K562 (cell line): ENCODE measurements at regions not wholly inside any gene's neighbourhood (a gene's known extent, or its start where the extent isn't known, plus 50 kb on each side); places are given as distances from the start of the nearest gene placed in this dataset.

ENCODE experiments used
- ATAC-seq: fragments of 200-7000 bp; cut with Tn5 transposase; 3 replicates; pipeline ENCODE4 v1.9.1; 2020; ENCODE audit warnings: moderate library complexity
- BruUV-seq: library from RNA; stranded (reverse); fragments of 400-500 nt; replicated peaks from 2 replicates; lab custom pipeline; 2021; lab: Mats Ljungman, UMichigan
- CTCF ChIA-PET: fragments of 300-600 bp; formaldehyde crosslinking; extraction: SDS; loops from one replicate; lab custom pipeline; 2021; ENCODE audit warnings: low intra/inter-chr PET ratio; lab: Yijun Ruan, JAX
- POLR2A ChIA-PET: fragments of 300-600, 350-650 bp; sonication (Branson Sonifier 250); formaldehyde crosslinking; extraction: SDS; loops from one replicate; lab custom pipeline; 2021; ENCODE audit warnings: antibody characterized with exemption, inconsistent platforms; lab: Yijun Ruan, JAX
- DNase-seq, 4 experiments: peaks; one replicate each; pipeline versions ENCODE4 v3.0.0 to v3.0.0-alpha.2; 2011 to 2018; ENCODE audit warnings: low spot score in 3 of 4, mixed read lengths in 3 of 4; ENCODE audit errors: extremely low read depth in 1 of 4
- FAIRE-seq: peaks from 2 replicates; lab custom pipeline; 2011; peaks lifted over from hg19 to GRCh38; lab: Jason Lieb, UNC
- H2AFZ ChIP-seq: 2 replicates; pipeline ENCODE4 v1.6.0; 2011; ENCODE audit warnings: low read depth, low read length, control low read depth, inconsistent platforms
- H3K27ac ChIP-seq: fragments of 200-600 bp; 3 replicates; pipeline ENCODE4 v1.8.0; 2011; ENCODE audit warnings: low read depth, mild to moderate bottlenecking, control low read depth, inconsistent platforms, low read length, moderate library complexity, mixed read lengths; ENCODE audit errors: extremely low read depth
- H3K27me3 ChIP-seq, 2 experiments: fragments of 300-600 bp in 1 of 2; 2 replicates in 1 of 2; 3 replicates in 1 of 2; pipeline versions ENCODE4 v1.6.0 to v1.8.0; 2011; ENCODE audit warnings: inconsistent platforms in 2 of 2, low read length in 2 of 2, mild to moderate bottlenecking in 1 of 2, mixed read lengths in 1 of 2, moderate library complexity in 1 of 2; ENCODE audit not compliant: control insufficient read depth in 2 of 2, insufficient read depth in 2 of 2
- H3K36me3 ChIP-seq: fragments of 300-600 bp; 3 replicates; pipeline ENCODE4 v1.8.0; 2011; ENCODE audit warnings: mild to moderate bottlenecking, low read length, inconsistent platforms; ENCODE audit not compliant: control insufficient read depth, insufficient read depth
- H3K4me1 ChIP-seq, 2 experiments: fragments of 200-600 bp in 1 of 2; replicated peaks in 1 of 2; 2 replicates in 1 of 2; 3 replicates in 1 of 2; pipeline versions ENCODE4 v1.5.1 to v1.8.0; 2011; ENCODE audit warnings: inconsistent platforms in 2 of 2, low read length in 2 of 2, mild to moderate bottlenecking in 1 of 2, mixed read lengths in 1 of 2, moderate library complexity in 1 of 2; ENCODE audit not compliant: control insufficient read depth in 2 of 2, insufficient read depth in 2 of 2
- H3K4me2 ChIP-seq: 2 replicates; pipeline ENCODE4 v1.6.1; 2011; ENCODE audit warnings: low read length, control low read depth, inconsistent platforms, mixed read lengths; ENCODE audit not compliant: insufficient read depth
- H3K4me3 ChIP-seq: fragments of 200-600 bp; sonication (generic), shearing (Covaris generic); 2 replicates; pipeline ENCODE4 v1.5.1; 2016; ENCODE audit warnings: control low read depth, inconsistent platforms
- H3K79me2 ChIP-seq: fragments of 200-600 bp; 3 replicates; pipeline ENCODE4 v1.8.0; 2011; ENCODE audit warnings: low read length, inconsistent platforms; ENCODE audit not compliant: control insufficient read depth, insufficient read depth
- H3K9ac ChIP-seq, 2 experiments: 2 replicates each; pipeline versions ENCODE4 v1.6.0 to v1.6.1; 2011; ENCODE audit warnings: low read depth in 2 of 2, low read length in 2 of 2, control low read depth in 1 of 2, inconsistent platforms in 1 of 2, mild to moderate bottlenecking in 1 of 2, mixed read lengths in 1 of 2; ENCODE audit not compliant: insufficient read depth in 1 of 2
- H3K9me1 ChIP-seq: one replicate; pipeline ENCODE4 v1.6.0; 2011; ENCODE audit warnings: inconsistent platforms, mild to moderate bottlenecking, low read length, moderate library complexity; ENCODE audit not compliant: control insufficient read depth, insufficient read depth
- H3K9me3 ChIP-seq: replicated peaks from 2 replicates; pipeline ENCODE4 v1.5.1; 2011; ENCODE audit warnings: low read depth, low read length, inconsistent platforms; ENCODE audit not compliant: control insufficient read depth, insufficient read depth
- H4K20me1 ChIP-seq: replicated peaks from 2 replicates; pipeline ENCODE4 v1.6.1; 2011; ENCODE audit warnings: low read length, inconsistent platforms, mixed read lengths; ENCODE audit not compliant: control insufficient read depth, insufficient read depth
- CBFA2T2 ChIP-seq: fragments of 450-650 bp; conservative IDR thresholded peaks from 2 replicates; pipeline ENCODE4 v1.6.1; 2017; ENCODE audit warnings: mild to moderate bottlenecking
- CBX1 ChIP-seq: sonication (generic); IDR thresholded peaks from 2 replicates; pipeline ENCODE4 v1.6.1; 2016; ENCODE audit warnings: antibody characterized with exemption, low read depth, mild to moderate bottlenecking
- JUNB ChIP-seq: fragments of 450-650 bp; formaldehyde crosslinking; conservative IDR thresholded peaks from 2 replicates; pipeline ENCODE4 v1.4.0; 2020; ENCODE audit warnings: mild to moderate bottlenecking
- KDM2B ChIP-seq: fragments of 250-450 bp; sonication (Bioruptor Pico); IDR thresholded peaks from 2 replicates; pipeline ENCODE4 v1.8.0; 2021; ENCODE audit warnings: mild to moderate bottlenecking, moderate library complexity
- LARP7 ChIP-seq: fragments of 450-650 bp; IDR thresholded peaks from 2 replicates; pipeline ENCODE4 v1.6.1; 2016
- PURB ChIP-seq: sonication (generic); formaldehyde crosslinking; IDR thresholded peaks from 2 replicates; pipeline ENCODE4 v1.9.0; 2021; ENCODE audit warnings: low read depth, mild to moderate bottlenecking, missing genetic modification reagents
- RAD21 ChIP-seq, 2 experiments: fragments of 250-450 bp in 1 of 2; fragments of 450-650 bp in 1 of 2; sonication (Bioruptor Pico) in 1 of 2; formaldehyde crosslinking in 1 of 2; IDR thresholded peaks in 1 of 2; conservative IDR thresholded peaks in 1 of 2; 2 replicates each; pipeline versions ENCODE4 v1.4.0 to v1.8.0; 2020 to 2022; ENCODE audit warnings: mild to moderate bottlenecking in 2 of 2, moderate library complexity in 1 of 2
- TBL1XR1 ChIP-seq, 2 experiments: IDR thresholded peaks; 2 replicates each; pipeline ENCODE4 v1.6.1; 2012; ENCODE audit warnings: improper control_type of control experiment in 2 of 2, low read length in 2 of 2, mild to moderate bottlenecking in 1 of 2
- ZNF165 ChIP-seq: fragments of 250-450 bp; sonication (Bioruptor Pico); IDR thresholded peaks from 2 replicates; pipeline ENCODE4 v1.4.0; 2020; ENCODE audit warnings: borderline replicate concordance
- WGBS: fragments of 100-300 bp; shearing (Covaris generic); methylation state at CpG from one replicate; pipeline ENCODE4 v1.1.6; 2016; ENCODE audit warnings: low coverage, mixed read lengths; ENCODE audit not compliant: insufficient coverage; ENCODE audit errors: missing lambda C conversion rate; 5-methylcytosine and 5-hydroxymethylcytosine counted together
- in situ Hi-C: fragments of 300-500 bp; cut with MboI; formaldehyde crosslinking; loops from 4 replicates; pipeline ENCODE4 v1.15.0; 2018; ENCODE audit warnings: inconsistent platforms, mixed read lengths
- intact Hi-C: fragments of 100-400 bp; cut with micrococcal nuclease; formaldehyde crosslinking; loops from 2 replicates; pipeline ENCODE4 v1.14.2; 2022
- TF ChIP-seq, protein P1 (sequence below): fragments of 450-650 bp; IDR thresholded peaks from 2 replicates; pipeline ENCODE4 v1.6.1; 2016; ENCODE audit warnings: borderline replicate concordance
- TF ChIP-seq, protein P2 (sequence below): sonication (generic); formaldehyde crosslinking; IDR thresholded peaks from 2 replicates; pipeline ENCODE4 v1.8.0; 2022; ENCODE audit warnings: mild to moderate bottlenecking, missing genetic modification reagents, borderline replicate concordance
- TF ChIP-seq, protein P3 (sequence below), 2 experiments: fragments of 150-350 bp in 1 of 2; IDR thresholded peaks; 2 replicates each; pipeline ENCODE4 v1.6.1; 2012 to 2016; ENCODE audit warnings: low read depth in 2 of 2, low read length in 2 of 2, mild to moderate bottlenecking in 1 of 2, moderate library complexity in 1 of 2

DNA sequence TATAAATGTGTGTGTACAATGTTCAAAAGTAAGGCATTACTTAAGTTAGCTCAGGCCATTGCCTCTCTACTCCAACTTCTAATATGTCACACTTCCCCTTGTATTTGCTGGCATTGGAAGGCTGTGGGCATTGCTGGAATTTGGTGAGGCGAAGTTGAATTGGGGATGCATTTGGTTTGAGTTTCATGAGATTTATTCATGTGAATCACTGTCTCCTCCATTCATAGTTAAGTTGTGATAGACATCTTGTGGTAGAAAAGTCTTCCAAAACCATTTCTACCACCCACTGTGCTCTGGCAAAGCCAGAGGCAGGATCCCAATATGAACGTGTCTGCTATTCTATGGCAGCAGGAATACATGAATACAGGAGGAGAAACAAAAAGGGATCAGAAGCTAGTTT, 397.8 kb upstream of the USP24 start:
- POLR2A ChIA-PET, result no interaction called here
- no peak for FAIRE-seq
- in situ Hi-C loops, result no loop called here

More for the DNA sequence above, 397.8 kb upstream of the USP24 start:
- ATAC-seq (no peak), DNase-seq (no peak)
- H3K36me3 ChIP-seq, result no peaks in the 10 kb centered on the region
- intact Hi-C loops, result no loop called here
- H4K20me1 ChIP-seq, result no peaks in the 10 kb centered on the region
- H3K9me3 ChIP-seq, result no peaks in the 10 kb centered on the region
- H3K27ac ChIP-seq, result no peak overlapping the region
- no peaks in the 10 kb centered on the region for H3K9me1 ChIP-seq
- H3K4me2 ChIP-seq, result no peak overlapping the region
- H3K9ac ChIP-seq, result no peak overlapping the region
- H3K27me3 ChIP-seq, result no peaks in the 10 kb centered on the region
- 0% methylated on average over 2 of the region's 2 CpGs for WGBS
- no TSS peak for BruUV-seq
- H3K79me2 ChIP-seq, result no peaks in the 10 kb centered on the region
- H2AFZ ChIP-seq, result no peak overlapping the region
- H3K4me1 ChIP-seq, result no peaks in the 10 kb centered on the region
- CTCF ChIA-PET, result no interaction called here
- H3K4me3 ChIP-seq, result no peak overlapping the region
- TF ChIP-seq JUNB (CRISPR knock-in tag), result no peak
- no peak for TF ChIP-seq ZNF165 (CRISPR knock-in tag)
- TF ChIP-seq KDM2B, result no peak
- TF ChIP-seq, protein P1, sequence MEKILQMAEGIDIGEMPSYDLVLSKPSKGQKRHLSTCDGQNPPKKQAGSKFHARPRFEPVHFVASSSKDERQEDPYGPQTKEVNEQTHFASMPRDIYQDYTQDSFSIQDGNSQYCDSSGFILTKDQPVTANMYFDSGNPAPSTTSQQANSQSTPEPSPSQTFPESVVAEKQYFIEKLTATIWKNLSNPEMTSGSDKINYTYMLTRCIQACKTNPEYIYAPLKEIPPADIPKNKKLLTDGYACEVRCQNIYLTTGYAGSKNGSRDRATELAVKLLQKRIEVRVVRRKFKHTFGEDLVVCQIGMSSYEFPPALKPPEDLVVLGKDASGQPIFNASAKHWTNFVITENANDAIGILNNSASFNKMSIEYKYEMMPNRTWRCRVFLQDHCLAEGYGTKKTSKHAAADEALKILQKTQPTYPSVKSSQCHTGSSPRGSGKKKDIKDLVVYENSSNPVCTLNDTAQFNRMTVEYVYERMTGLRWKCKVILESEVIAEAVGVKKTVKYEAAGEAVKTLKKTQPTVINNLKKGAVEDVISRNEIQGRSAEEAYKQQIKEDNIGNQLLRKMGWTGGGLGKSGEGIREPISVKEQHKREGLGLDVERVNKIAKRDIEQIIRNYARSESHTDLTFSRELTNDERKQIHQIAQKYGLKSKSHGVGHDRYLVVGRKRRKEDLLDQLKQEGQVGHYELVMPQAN, result no peak
- TF ChIP-seq, protein P2, sequence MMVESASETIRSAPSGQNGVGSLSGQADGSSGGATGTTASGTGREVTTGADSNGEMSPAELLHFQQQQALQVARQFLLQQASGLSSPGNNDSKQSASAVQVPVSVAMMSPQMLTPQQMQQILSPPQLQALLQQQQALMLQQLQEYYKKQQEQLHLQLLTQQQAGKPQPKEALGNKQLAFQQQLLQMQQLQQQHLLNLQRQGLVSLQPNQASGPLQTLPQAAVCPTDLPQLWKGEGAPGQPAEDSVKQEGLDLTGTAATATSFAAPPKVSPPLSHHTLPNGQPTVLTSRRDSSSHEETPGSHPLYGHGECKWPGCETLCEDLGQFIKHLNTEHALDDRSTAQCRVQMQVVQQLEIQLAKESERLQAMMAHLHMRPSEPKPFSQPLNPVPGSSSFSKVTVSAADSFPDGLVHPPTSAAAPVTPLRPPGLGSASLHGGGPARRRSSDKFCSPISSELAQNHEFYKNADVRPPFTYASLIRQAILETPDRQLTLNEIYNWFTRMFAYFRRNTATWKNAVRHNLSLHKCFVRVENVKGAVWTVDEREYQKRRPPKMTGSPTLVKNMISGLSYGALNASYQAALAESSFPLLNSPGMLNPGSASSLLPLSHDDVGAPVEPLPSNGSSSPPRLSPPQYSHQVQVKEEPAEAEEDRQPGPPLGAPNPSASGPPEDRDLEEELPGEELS (CRISPR knock-in tag), result no peak
- TF ChIP-seq, protein P3, sequence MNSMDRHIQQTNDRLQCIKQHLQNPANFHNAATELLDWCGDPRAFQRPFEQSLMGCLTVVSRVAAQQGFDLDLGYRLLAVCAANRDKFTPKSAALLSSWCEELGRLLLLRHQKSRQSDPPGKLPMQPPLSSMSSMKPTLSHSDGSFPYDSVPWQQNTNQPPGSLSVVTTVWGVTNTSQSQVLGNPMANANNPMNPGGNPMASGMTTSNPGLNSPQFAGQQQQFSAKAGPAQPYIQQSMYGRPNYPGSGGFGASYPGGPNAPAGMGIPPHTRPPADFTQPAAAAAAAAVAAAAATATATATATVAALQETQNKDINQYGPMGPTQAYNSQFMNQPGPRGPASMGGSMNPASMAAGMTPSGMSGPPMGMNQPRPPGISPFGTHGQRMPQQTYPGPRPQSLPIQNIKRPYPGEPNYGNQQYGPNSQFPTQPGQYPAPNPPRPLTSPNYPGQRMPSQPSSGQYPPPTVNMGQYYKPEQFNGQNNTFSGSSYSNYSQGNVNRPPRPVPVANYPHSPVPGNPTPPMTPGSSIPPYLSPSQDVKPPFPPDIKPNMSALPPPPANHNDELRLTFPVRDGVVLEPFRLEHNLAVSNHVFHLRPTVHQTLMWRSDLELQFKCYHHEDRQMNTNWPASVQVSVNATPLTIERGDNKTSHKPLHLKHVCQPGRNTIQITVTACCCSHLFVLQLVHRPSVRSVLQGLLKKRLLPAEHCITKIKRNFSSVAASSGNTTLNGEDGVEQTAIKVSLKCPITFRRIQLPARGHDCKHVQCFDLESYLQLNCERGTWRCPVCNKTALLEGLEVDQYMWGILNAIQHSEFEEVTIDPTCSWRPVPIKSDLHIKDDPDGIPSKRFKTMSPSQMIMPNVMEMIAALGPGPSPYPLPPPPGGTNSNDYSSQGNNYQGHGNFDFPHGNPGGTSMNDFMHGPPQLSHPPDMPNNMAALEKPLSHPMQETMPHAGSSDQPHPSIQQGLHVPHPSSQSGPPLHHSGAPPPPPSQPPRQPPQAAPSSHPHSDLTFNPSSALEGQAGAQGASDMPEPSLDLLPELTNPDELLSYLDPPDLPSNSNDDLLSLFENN (IDR thresholded peaks at IDR 0.05; ENCODE audit: low read depth in 2 of 2, low read length in 2 of 2), result no peak
- no peak for TF ChIP-seq PURB (CRISPR knock-in tag)
- TF ChIP-seq LARP7, result no peak
- no peak for TF ChIP-seq TBL1XR1 (IDR thresholded peaks at IDR 0.05; ENCODE audit: low read length in 2 of 2)
- no peak for TF ChIP-seq RAD21 (CRISPR knock-in tag; conservative IDR thresholded peaks at IDR 0.05 in 1 of 2, IDR thresholded peaks at IDR 0.05 in 1 of 2)
- TF ChIP-seq CBX1, result no peak
- no peak for TF ChIP-seq CBFA2T2
